Middle frontal gyrus (tissue), 1 donor: ENCODE measurements at regions not wholly inside any gene's neighbourhood (a gene's known extent, or its start where the extent isn't known, plus 50 kb on each side); places are given as distances from the start of the nearest gene placed in this dataset.

Experiments used
- DNase-seq: peaks from one replicate; pipeline ENCODE4 v3.0.0-alpha.2; 2015; ENCODE audit warnings: low spot score; ENCODE audit errors: extremely low spot score

GRCh38 chr13:83221256-83221655 lies 661.0 kb downstream of the SLITRK1 start:
- DNase-seq: no peak

DNA sequence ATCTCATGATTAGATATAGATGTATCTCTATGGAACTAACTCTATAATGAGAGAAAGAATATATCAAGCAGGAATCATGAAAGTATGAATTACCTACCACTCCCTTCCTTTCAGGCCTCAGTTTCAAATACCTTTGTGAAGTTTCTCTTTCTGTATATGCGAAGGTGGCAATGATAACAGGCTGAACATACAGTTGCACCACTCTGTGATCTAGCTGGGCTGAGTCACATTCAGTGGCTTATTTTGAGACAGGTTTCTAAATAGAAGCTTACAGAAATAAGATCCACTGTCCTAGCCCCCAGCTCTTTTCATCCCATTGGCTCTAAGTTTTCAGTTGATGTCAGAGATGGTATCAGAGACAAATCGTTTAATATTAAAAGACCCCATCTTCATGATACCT lies 662.0 kb downstream of the SLITRK1 start:
- DNase-seq: no peak

DNA sequence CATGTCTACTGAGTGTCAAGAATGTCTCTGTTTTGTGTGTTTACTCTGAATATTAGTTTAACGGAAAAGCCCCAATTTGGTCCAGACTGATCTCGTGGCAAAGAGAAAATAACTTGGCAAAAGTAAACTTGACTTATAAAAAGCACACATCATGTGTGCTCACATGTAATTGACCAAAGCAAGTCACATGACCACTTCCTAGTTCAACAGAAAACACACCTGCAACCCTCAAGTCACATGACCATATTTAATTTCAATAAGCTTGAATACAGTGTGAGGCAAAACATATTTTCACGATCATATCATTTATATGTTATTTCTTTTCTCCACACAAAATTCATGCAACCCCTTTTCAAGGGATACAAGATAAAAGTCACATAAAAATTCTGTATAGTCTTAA lies 662.4 kb downstream of the SLITRK1 start:
- no peak for DNase-seq

DNA sequence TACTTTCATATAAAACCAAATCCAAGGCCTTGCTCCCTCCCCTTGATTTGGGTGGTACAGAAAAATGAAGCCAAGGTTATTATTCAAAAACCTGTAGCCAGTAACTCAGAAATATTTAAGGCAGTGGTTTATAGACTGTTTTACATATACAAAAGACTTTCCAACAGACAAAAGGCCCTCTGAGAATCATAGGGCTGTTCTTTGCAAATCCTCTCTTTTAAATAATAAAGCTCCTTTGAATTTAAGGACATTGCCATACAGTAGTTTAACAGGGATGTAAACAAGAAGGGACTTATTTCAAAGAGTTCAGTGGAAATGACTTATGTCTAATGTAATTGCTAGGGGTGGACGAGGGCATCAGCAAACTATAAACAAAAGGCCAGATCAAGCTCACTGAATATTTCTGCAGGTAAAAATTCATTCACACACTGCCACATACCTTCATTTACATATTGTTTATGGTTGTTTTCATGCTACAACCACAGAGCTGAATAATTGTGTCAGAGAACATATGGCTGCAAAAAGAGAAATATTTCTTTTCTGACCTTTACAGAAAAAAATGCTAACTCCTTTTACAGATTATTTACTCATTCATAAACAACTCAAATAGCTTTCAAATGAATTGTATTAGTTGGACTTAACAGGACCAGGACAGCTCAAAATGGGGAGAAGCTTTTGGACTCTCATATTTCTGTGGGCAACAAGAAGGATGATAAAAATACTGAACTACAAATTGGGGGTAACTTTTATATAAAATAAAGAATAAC lies 665.6 kb downstream of the SLITRK1 start:
- no peak for DNase-seq

DNA sequence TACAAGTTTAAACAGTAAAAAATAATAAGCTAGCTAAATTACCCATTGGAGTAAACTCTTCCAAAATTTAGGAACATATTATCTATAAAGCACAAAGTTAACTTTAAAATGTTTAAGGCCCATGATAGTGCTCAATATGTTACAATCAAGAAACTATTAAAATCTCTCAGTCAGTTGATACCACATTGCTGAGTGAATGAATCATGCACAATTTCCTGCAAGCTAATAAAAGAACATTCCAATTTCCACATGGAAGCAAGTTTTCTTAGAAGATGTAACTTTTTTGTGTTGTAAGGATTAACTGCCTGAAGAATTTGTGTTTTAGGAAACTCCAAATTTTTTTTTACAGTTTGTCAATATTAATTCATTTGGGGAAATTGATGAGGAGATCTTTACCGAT lies 666.6 kb downstream of the SLITRK1 start:
- DNase-seq: no peak

DNA sequence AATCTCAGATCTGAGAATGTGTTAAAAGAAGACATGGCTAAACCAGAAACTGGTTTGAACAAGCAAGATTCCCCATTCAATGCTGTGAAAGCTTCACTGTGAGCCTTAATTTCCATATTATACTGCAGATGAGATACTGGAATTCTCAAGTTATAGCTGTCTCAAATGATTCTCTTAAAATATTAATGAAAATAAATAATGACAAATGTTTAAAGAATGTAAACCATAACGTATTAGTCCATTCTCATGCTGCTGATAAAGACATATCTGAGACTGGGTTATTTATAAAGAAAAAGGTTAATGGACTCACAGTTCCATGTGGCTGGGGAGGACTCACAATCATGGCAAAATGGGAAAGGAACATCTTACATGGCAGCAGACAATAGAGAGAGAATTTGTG lies 667.8 kb downstream of the SLITRK1 start:
- no peak for DNase-seq

DNA sequence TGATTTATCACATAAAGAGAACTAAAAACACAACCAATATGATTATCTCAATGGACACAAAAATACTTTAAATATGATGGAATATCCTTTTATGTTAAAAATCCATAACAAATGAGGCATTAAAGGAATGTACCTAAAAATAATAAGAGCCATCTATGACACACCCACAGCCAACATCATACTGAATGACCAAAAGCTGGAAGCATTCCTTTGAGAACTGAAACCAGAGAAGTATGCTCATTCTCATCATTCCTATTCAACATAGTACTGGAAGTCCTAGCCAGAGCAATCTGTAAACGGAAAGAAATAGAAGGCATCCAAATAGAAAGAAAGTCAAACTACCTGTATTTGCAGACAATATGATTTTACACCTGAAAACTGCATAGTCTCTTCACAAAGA lies 671.0 kb downstream of the SLITRK1 start:
- DNase-seq: no peak

- DNase-seq: no peak
These were observed 677.4 kb downstream of the SLITRK1 start for GRCh38 chr13:83204886-83205285.

DNA sequence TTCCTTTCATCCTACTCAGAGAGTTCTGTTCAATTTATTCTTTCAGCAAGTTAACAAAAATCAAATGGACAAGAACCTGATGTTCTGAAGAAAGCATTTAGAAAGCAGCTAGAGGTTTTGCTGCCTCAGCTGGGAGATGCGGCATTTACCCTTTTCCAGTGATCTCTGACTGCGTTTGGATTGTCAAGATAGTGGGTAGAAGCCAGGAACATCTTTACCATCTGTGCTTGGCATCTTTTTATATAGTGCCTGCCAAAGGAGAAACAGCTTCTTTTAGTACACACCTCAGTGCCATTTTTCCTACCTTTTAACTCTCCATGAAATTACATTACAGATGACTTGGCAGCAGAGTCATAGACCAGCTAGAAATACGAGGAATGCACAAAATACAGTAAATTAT lies 680.8 kb downstream of the SLITRK1 start:
- no peak for DNase-seq

- no peak for DNase-seq
These were observed 685.0 kb downstream of the SLITRK1 start for GRCh38 chr13:83197316-83197715.

- DNase-seq: no peak
These were observed 692.3 kb downstream of the SLITRK1 start for GRCh38 chr13:83190020-83190419.

- DNase-seq: no peak
These were observed 697.5 kb downstream of the SLITRK1 start for GRCh38 chr13:83184819-83185218.

- no peak for DNase-seq
These were observed 698.2 kb downstream of the SLITRK1 start for GRCh38 chr13:83184150-83184475.

DNA sequence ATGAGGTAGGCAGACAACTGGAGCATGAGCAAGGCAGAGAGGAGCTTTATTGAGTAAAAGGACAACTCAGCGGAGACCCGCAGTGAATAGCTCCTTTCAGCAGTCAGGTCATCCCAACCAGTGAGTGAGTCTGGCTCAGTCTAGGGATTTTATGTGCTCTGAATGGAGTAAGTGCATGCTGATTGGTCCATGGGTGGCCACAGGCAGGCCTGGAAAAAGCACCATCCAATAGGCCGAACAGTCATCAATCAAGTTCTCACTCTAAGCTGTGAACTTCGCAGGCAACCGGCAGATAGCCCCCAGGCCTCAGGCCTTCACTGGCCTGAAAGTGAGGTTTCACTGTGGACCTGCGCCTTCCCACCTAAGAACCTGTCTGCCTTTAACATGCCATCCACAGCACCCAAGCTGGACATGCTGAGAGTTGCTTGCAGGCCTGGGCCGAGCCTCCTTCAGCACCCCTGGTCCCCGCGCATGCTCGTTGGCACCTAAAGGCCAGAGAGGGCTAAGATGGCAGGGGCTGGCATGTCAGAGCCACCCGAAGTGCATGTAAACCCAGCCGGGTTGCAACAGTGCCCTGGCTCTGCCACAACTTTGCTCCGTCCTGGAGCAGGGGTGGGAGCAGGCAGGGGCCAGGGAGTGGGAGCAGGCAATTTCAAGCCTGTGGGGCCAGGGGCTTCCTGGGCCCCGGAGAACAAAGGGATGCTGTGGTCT lies 698.7 kb downstream of the SLITRK1 start:
- no peak for DNase-seq

GRCh38 chr13:83182845-83183244 lies 699.4 kb downstream of the SLITRK1 start:
- DNase-seq: no peak

DNA sequence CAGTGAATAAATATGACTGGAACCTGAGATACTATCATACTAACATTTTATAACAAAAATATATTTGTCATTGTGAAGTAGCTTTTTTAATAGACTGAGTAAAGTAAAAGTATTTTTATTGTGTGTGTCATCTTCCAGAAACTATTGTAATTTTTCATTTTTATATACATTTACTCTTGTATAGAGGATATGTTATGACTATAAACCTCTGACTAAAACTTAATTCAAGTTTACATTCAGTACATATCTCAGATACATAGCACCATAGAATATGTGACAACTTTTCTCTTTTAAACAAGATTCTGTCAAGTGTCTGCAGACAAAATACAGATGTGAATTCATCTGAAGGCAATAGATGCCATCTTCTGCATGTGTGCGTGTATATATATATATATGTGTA lies 704.3 kb downstream of the SLITRK1 start:
- no peak for DNase-seq

DNA sequence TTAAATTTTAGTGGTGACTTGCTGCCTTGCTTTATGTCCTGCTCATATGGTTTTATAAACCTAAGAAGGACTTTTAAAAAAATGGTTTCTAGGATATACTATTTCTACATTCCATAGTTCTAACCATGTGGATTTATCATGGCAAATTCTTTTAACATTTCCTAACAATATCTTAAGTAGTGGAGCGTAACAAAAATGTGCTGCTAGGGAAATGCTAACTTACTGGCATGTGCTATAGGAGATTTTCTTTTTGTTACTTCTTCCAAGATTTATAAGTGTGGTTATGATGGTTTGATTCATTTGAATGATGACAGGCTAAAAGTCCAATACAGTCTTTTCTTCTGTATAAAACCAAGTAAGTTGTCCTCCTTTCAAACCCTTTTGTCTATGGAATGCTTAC lies 713.7 kb downstream of the SLITRK1 start:
- no peak for DNase-seq

DNA sequence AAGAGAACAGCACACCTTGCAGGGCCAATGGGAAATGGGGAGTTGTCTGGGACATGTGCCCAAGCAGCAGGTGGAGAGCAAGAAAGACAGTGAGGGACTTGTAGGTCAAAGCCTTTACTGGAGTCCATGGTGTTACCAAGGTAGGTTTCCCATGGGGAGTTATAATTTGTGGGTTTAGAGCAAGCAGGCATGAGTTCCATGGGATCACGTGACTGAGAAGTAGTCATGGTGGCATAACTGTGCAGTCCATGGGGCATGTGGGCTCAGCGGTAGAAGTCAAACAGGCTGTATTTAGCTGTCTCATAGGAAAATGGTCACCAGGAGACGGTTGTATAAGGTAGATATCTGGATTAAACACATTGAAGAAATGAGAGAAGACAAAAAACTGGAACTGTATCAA lies 715.1 kb downstream of the SLITRK1 start:
- no peak for DNase-seq

- DNase-seq: no peak
These were observed 715.7 kb downstream of the SLITRK1 start for GRCh38 chr13:83166550-83166949.

DNA sequence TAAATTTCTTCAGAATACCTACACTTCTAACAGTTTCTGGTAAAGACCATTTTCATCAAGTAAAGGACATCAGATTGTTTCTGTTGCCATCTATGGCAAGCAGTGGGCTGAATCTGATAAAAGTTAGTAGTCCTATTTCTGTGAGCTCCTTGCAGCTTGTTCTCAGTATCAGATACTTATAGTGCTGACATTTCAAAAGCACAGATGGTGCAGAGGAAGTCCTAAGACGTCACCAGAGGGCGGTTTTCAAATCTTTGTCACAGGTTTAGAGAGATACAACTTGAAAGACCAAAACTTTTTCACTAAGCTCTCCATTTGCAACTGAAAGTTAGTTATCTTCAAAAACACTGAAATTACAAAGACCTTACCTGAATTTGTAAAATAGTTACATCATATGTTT lies 719.8 kb downstream of the SLITRK1 start:
- peak; percentile 64 for DNase-seq

GRCh38 chr13:83153848-83154247 lies 728.4 kb downstream of the SLITRK1 start:
- no peak for DNase-seq

DNA sequence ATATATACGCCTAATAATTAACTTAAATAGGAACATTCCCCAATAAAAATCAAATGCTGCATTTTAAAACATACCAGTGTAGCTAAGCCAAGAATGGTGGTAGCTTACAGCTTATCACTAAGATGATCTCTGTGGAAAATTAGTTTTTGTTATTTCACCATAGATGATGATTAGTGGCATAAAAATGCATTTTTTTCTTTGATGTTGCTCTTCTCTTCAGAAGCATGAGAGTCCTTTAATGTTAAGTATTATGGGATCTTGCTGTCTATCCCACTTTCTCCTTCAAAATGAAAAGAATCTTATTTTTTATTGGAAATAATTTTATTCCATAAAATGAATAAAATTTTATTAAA lies 731.0 kb downstream of the SLITRK1 start:
- no peak for DNase-seq

GRCh38 chr13:83150616-83151307 lies 731.5 kb downstream of the SLITRK1 start:
- peak; percentile 19 for DNase-seq
